ENCODE measurements at regions not wholly inside any gene's neighbourhood (a gene's known extent, or its start where the extent isn't known, plus 50 kb on each side); places are given as distances from the start of the nearest gene placed in this dataset.

DNA sequence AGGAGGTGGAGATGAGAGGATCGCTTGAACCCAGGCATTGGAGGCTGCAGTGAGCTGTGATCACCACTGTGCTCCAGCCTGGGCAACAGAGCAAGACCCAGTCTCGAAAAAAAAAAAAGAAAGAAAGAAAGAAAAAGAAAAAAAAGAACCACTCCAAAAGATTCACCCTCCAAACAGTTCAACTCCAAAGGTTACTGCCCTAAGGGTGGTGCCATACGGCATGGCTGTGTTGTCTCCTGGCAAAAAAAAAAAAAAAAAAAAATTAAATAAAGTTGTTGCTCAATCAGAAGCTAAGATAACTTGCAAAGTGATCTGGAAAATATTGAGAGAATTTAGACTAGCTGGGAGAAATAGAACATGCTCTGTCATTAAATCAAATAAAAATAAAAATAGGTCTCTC is 79.5 kb downstream of the KCTD15 start:
- H3K4me1 ChIP-seq (ENCODE audit: insufficient read depth, low read length) = no peaks in the 10 kb centered on the region
- TF ChIP-seq, protein P1, sequence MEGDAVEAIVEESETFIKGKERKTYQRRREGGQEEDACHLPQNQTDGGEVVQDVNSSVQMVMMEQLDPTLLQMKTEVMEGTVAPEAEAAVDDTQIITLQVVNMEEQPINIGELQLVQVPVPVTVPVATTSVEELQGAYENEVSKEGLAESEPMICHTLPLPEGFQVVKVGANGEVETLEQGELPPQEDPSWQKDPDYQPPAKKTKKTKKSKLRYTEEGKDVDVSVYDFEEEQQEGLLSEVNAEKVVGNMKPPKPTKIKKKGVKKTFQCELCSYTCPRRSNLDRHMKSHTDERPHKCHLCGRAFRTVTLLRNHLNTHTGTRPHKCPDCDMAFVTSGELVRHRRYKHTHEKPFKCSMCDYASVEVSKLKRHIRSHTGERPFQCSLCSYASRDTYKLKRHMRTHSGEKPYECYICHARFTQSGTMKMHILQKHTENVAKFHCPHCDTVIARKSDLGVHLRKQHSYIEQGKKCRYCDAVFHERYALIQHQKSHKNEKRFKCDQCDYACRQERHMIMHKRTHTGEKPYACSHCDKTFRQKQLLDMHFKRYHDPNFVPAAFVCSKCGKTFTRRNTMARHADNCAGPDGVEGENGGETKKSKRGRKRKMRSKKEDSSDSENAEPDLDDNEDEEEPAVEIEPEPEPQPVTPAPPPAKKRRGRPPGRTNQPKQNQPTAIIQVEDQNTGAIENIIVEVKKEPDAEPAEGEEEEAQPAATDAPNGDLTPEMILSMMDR (IDR thresholded peaks at IDR 0.05) = no peak
- peaks cover 0 to 6% of the 10 kb centered on the region in 2 experiments for H3K27me3 ChIP-seq (ENCODE audit: control insufficient read depth in 1 of 2, insufficient read depth in 2 of 2, low read length in 2 of 2)
- Mint-ChIP-seq H3K4me1 (ENCODE audit: low read depth) (no peaks in the 10 kb centered on the region), H3K36me3 (ENCODE audit: low read depth) (no peaks in the 10 kb centered on the region), H3K4me3 (no peak overlapping the region), H3K27me3 (peaks cover 23% of the 10 kb centered on the region), H3K9me3 (no peaks in the 10 kb centered on the region), H3K27ac (no peak overlapping the region)
- H3K27ac ChIP-seq (ENCODE audit: low read depth in 1 of 2, low read length in 2 of 2) = no peak overlapping the region
- DNase-seq (no peak), ATAC-seq (ENCODE audit: poor library complexity) (no peak)
- intact Hi-C loops (cut with DNase I, micrococcal nuclease) = no loop called here
- POLR2A ChIA-PET = no interaction called here
- no peak overlapping the region for H3K4me3 ChIP-seq (ENCODE audit: low read length)
- CTCF ChIA-PET = interaction anchor here (1.0 kb wide), 1 partner anchor 98 kb away, joined by 3 read pairs; no protein-coding TSS in a partner anchor
- no peaks in the 10 kb centered on the region for H3K36me3 ChIP-seq (ENCODE audit: insufficient read depth, low read length)
- no peaks in the 10 kb centered on the region for H3K9me3 ChIP-seq (ENCODE audit: control insufficient read depth in 1 of 2, insufficient read depth in 1 of 2, low read length in 2 of 2)

DNA sequence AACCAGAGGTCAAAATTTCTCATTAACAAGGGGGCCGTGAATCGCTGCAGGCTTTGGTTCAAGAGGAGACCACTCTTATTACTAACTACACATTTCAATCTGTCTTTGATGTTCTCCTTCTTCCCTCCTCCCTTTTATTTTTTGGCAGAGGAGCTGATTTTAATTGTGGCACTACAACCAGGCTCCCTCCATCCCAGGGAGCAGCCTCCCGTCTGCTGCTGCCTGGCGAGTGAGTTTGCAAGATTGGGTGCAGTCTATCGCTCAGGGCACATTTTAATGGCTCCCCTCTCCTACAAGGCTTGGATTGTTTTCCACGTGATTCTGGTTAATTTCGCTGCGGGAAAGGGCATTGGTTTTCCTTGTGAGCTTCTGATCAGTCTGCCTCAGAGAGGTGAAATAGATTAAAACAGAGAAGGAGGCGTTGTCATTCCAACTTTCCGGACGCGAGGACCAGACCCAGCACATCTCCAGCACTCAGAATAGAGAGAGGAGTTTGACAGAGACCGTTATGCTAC is 81.4 kb downstream of the KCTD15 start:
- CTCF ChIA-PET = no interaction called here
- ATAC-seq (ENCODE audit: poor library complexity) = no peak

DNA sequence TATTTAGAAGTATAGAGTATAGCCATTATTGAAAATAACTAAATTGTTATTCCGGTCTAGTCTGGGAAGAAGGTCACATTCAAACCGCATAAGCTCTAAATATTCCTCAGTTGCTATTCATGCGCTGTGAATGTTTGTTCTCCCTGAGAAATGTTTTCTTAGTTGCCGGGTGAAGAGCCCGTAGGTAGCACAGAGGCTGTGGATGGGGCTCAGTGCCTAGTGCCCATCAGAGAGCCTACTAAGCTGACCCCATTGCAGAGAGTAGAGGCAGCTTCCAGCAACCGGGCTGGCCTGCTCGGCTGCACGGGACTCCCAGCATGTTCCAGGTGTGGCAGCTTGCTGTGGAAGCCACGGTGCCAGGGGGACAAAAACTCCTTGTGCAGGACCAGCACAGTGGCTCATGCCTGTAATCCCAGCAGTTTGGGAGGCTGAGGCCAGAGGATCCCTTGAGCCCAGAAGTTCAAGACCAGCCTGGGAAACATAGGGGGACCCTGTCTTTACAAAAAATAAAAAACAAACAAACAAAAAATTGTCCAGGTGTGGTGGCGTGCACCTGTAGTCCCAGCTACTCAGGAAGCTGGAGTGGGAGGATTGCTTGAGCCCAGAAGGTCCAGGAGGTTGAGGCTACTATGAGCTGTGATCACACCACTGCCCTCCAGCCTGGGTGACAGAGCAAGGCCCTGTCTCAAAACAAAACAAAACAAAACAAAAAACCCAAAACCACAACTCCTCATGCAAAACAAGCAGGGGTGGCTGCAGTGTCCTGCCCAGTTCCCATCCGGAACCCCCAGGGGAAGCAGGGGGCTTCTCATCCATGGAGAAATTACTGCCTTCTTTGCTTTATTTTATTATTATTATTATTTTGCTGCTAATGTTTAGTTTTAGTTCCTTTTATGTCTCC is 82.5 kb downstream of the KCTD15 start:
- TF ChIP-seq, protein P1 (IDR thresholded peaks at IDR 0.05) = no peak
- Mint-ChIP-seq H3K27ac (no peak overlapping the region), H3K36me3 (ENCODE audit: low read depth) (no peaks in the 10 kb centered on the region), H3K4me3 (no peak overlapping the region), H3K27me3 (peaks cover 7% of the 10 kb centered on the region), H3K4me1 (ENCODE audit: low read depth) (no peaks in the 10 kb centered on the region), H3K9me3 (no peaks in the 10 kb centered on the region)
- H3K9me3 ChIP-seq (ENCODE audit: control insufficient read depth in 1 of 2, insufficient read depth in 1 of 2, low read length in 2 of 2) = no peaks in the 10 kb centered on the region
- ATAC-seq (ENCODE audit: poor library complexity) (no peak), DNase-seq (no peak)
- H3K4me3 ChIP-seq (ENCODE audit: low read length) = no peak overlapping the region
- POLR2A ChIA-PET = no interaction called here
- no peaks in the 10 kb centered on the region for H3K36me3 ChIP-seq (ENCODE audit: insufficient read depth, low read length)
- no peak overlapping the region for H3K27ac ChIP-seq (ENCODE audit: low read depth in 1 of 2, low read length in 2 of 2)
- intact Hi-C loops (cut with DNase I, micrococcal nuclease) = no loop called here
- peaks cover 8% of the 10 kb centered on the region for H3K4me1 ChIP-seq (ENCODE audit: insufficient read depth, low read length)
- peaks cover 0 to 2% of the 10 kb centered on the region in 2 experiments for H3K27me3 ChIP-seq (ENCODE audit: control insufficient read depth in 1 of 2, insufficient read depth in 2 of 2, low read length in 2 of 2)
- CTCF ChIA-PET = no interaction called here

More for the DNA sequence above, 81.4 kb downstream of the KCTD15 start:
- H3K27me3 Mint-ChIP-seq = peaks cover 11% of the 10 kb centered on the region
- H3K4me1 ChIP-seq (ENCODE audit: insufficient read depth, low read length) = no peaks in the 10 kb centered on the region
- no peak overlapping the region for H3K4me3 Mint-ChIP-seq
- no peaks in the 10 kb centered on the region for H3K9me3 Mint-ChIP-seq
- H3K4me1 Mint-ChIP-seq (ENCODE audit: low read depth) = no peaks in the 10 kb centered on the region
- no peaks in the 10 kb centered on the region for H3K9me3 ChIP-seq (ENCODE audit: control insufficient read depth in 1 of 2, insufficient read depth in 1 of 2, low read length in 2 of 2)
- H3K27me3 ChIP-seq (ENCODE audit: control insufficient read depth in 1 of 2, insufficient read depth in 2 of 2, low read length in 2 of 2) = peaks cover 0 to 2% of the 10 kb centered on the region in 2 experiments
- intact Hi-C loops (cut with DNase I, micrococcal nuclease) = no loop called here
- POLR2A ChIA-PET = no interaction called here
- no peaks in the 10 kb centered on the region for H3K36me3 ChIP-seq (ENCODE audit: insufficient read depth, low read length)
- no peaks in the 10 kb centered on the region for H3K36me3 Mint-ChIP-seq (ENCODE audit: low read depth)
- DNase-seq = no peak
- TF ChIP-seq, protein P1 (IDR thresholded peaks at IDR 0.05) = no peak
- H3K4me3 ChIP-seq (ENCODE audit: low read length) = no peak overlapping the region
- no peak overlapping the region for H3K27ac ChIP-seq (ENCODE audit: low read depth in 1 of 2, low read length in 2 of 2)
- H3K27ac Mint-ChIP-seq = no peak overlapping the region

All from CD4-positive, alpha-beta T cell (primary cell).